ENCODE measurements at regions not wholly inside any gene's neighbourhood (a gene's known extent, or its start where the extent isn't known, plus 50 kb on each side); places are given as distances from the start of the nearest gene placed in this dataset.

DNA sequence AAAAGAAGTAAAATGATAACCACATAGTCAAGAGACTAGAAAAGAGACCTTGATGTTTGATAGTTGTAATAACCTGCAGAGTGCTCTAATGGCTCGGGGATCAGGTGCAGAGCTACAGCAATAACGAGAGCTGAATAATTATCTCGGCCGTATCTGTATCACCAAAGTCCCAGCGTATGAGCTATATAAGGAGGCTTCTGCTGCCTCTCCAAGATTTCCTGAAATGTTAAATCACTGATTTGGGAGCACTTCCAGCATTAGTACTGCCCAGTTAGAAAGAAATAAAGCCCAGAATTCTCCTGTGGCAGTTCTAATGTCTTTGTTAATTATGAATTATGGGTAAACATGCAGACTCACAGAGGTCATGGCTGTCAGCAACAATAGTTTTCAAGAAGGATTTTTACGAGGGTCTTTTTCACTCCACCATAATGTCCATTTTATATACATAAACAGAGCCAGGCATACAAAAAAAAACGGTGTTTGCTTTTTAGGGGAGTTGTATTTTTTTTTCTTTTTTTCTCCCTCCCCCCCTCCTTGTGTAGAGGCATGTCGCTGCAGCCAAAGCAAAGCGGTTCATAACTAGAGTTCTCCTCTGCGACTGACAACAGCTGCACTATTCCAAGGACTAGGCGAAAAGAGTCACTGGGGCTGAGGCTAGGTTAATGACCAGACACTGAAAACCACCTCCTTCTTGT, 168.3 kb upstream of the VRK2 start:
- no peak overlapping the region for H3K18ac ChIP-seq (ENCODE audit: extremely low read depth, low read length)
- no peak for FAIRE-seq

More for the DNA sequence above, 168.3 kb upstream of the VRK2 start:
- ChIA-PET CTCF (ENCODE audit: partially characterized antibody) (no interaction called here), POLR2A (ENCODE audit: partially characterized antibody) (no interaction called here)
- no peak overlapping the region for H3K56ac ChIP-seq (replicated peaks; ENCODE audit: insufficient read length, low read depth, low read length)
- DNase-seq (ENCODE audit: low read depth in 1 of 2, low spot score in 2 of 2) = no peak
- H2BK15ac ChIP-seq (ENCODE audit: low read length) = no peak overlapping the region
- no peak overlapping the region for H4K91ac ChIP-seq (replicated peaks; ENCODE audit: insufficient read length, low read length)
- no peaks in the 10 kb centered on the region for H3K36me3 ChIP-seq (ENCODE audit: control insufficient read depth in 2 of 4, insufficient read depth in 4 of 4, low read length in 3 of 4)
- no peak overlapping the region for H4K5ac ChIP-seq (ENCODE audit: insufficient read length, low read depth, low read length)
- H4K20me1 ChIP-seq (replicated peaks in 1 of 2; ENCODE audit: control insufficient read depth in 1 of 2, insufficient read depth in 2 of 2, low read length in 2 of 2) = no peaks in the 10 kb centered on the region
- WGBS, 2 experiments (ENCODE audit: extremely low coverage in 1 of 2, insufficient coverage in 1 of 2, insufficient read length in 1 of 2, insufficient replicate concordance in 2 of 2, low coverage in 1 of 2, low lambda C conversion rate in 2 of 2, missing lambda C conversion rate in 1 of 2) = 90% methylated on average over 11 of the region's 11 CpGs; no CpG with 5 or more reads in 1 of the 2 experiments
- no peak overlapping the region for H2BK120ac ChIP-seq (replicated peaks; ENCODE audit: low read depth, low read length)
- TF ChIP-seq SIN3A (conservative IDR thresholded peaks at IDR 0.05 in 1 of 2, IDR thresholded peaks at IDR 0.05 in 1 of 2; ENCODE audit: low read depth in 1 of 2, low read length in 2 of 2) = no peak
- TF ChIP-seq, protein P1, sequence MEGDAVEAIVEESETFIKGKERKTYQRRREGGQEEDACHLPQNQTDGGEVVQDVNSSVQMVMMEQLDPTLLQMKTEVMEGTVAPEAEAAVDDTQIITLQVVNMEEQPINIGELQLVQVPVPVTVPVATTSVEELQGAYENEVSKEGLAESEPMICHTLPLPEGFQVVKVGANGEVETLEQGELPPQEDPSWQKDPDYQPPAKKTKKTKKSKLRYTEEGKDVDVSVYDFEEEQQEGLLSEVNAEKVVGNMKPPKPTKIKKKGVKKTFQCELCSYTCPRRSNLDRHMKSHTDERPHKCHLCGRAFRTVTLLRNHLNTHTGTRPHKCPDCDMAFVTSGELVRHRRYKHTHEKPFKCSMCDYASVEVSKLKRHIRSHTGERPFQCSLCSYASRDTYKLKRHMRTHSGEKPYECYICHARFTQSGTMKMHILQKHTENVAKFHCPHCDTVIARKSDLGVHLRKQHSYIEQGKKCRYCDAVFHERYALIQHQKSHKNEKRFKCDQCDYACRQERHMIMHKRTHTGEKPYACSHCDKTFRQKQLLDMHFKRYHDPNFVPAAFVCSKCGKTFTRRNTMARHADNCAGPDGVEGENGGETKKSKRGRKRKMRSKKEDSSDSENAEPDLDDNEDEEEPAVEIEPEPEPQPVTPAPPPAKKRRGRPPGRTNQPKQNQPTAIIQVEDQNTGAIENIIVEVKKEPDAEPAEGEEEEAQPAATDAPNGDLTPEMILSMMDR (IDR thresholded peaks at IDR 0.05; ENCODE audit: control extremely low read depth in 1 of 3, insufficient read depth in 1 of 3, low read depth in 1 of 3, low read length in 3 of 3) = no peak
- no peak for TF ChIP-seq POU5F1 (IDR thresholded peaks at IDR 0.05; ENCODE audit: low read depth, low read length)
- TF ChIP-seq ASH2L (IDR thresholded peaks at IDR 0.05; ENCODE audit: low read length) = no peak
- no peak overlapping the region for H3K14ac ChIP-seq (ENCODE audit: insufficient read length)
- no peak overlapping the region for H4K8ac ChIP-seq (ENCODE audit: extremely low read depth, insufficient read depth, low read length)
- H2BK12ac ChIP-seq (ENCODE audit: low read depth, low read length) = no peak overlapping the region
- no peak overlapping the region for H2AK5ac ChIP-seq (ENCODE audit: low read depth, low read length)
- no peak overlapping the region for H3K4me2 ChIP-seq (ENCODE audit: insufficient read depth in 1 of 2, low read depth in 2 of 2, low read length in 2 of 2)
- H3K23me2 ChIP-seq (ENCODE audit: low read depth, low read length) = no peaks in the 10 kb centered on the region
- no peak overlapping the region for H3K27ac ChIP-seq (ENCODE audit: low read depth, low read length)
- H3K4me3 ChIP-seq (ENCODE audit: extremely low read depth in 1 of 4, insufficient read depth in 2 of 4, low read depth in 3 of 4, low read length in 4 of 4) = no peak overlapping the region
- no peaks in the 10 kb centered on the region for H3K27me3 ChIP-seq (replicated peaks in 1 of 4; ENCODE audit: control insufficient read depth in 3 of 4, extremely low read depth in 1 of 4, insufficient read depth in 3 of 4, low read length in 3 of 4)
- H3K79me1 ChIP-seq (ENCODE audit: low read depth, low read length) = no peaks in the 10 kb centered on the region
- peaks cover 0 to 2% (median 0%) of the 10 kb centered on the region in 4 experiments; a peak in 2 of 7 replicates for H3K4me1 ChIP-seq (replicated peaks in 1 of 4; ENCODE audit: control insufficient read depth in 3 of 4, insufficient read depth in 4 of 4, low read length in 3 of 4)
- H2BK20ac ChIP-seq (ENCODE audit: low read length) = no peak overlapping the region
- H3K9me3 ChIP-seq (ENCODE audit: insufficient read depth in 2 of 2, low read depth in 1 of 2, low read length in 1 of 2) = no peaks in the 10 kb centered on the region
- no peak overlapping the region for H3K4ac ChIP-seq (replicated peaks; ENCODE audit: insufficient read length, low read depth, low read length)
- no peak overlapping the region for H3K23ac ChIP-seq (ENCODE audit: insufficient read length)
- H2BK5ac ChIP-seq (ENCODE audit: low read depth, low read length) = no peak overlapping the region
- no peaks in the 10 kb centered on the region for H3K79me2 ChIP-seq (ENCODE audit: control insufficient read depth in 1 of 2, insufficient read depth in 2 of 2, low read length in 2 of 2)
- no peak overlapping the region for H2AFZ ChIP-seq (ENCODE audit: low read length)
- no peak overlapping the region for H3K9ac ChIP-seq (replicated peaks in 1 of 4; ENCODE audit: extremely low read depth in 1 of 4, low read depth in 3 of 4, low read length in 3 of 4)

Measured in H1 (cell line).